Epithelial cell of esophagus (primary cell): ENCODE measurements at regions not wholly inside any gene's neighbourhood (a gene's known extent, or its start where the extent isn't known, plus 50 kb on each side); places are given as distances from the start of the nearest gene placed in this dataset.

ENCODE experiments used
- DNase-seq: peaks from one replicate; pipeline ENCODE4 v3.0.0; 2010; ENCODE audit warnings: low read depth
- H3K4me3 ChIP-seq: 2 replicates; pipeline ENCODE4 v1.5.1; 2011; ENCODE audit warnings: mild to moderate bottlenecking, low read length, control low read depth
- CTCF ChIP-seq: IDR thresholded peaks from 2 replicates; pipeline ENCODE4 v1.5.1; 2011; ENCODE audit warnings: low read depth, mild to moderate bottlenecking, low read length, control low read depth, inconsistent platforms; ENCODE audit not compliant: insufficient read depth; ENCODE audit errors: missing control alignments

- no peak for DNase-seq
- no peak for TF ChIP-seq CTCF
- no peak overlapping the region for H3K4me3 ChIP-seq
These were observed 885.3 kb downstream of the SI start for GRCh38 chr3:164192974-164193373.

GRCh38 chr3:164190566-164190965 is 887.7 kb downstream of the SI start:
- H3K4me3 ChIP-seq, result no peak overlapping the region
- TF ChIP-seq CTCF, result no peak
- no peak for DNase-seq

GRCh38 chr3:164186095-164186494 is 892.2 kb downstream of the SI start:
- H3K4me3 ChIP-seq, result no peak overlapping the region
- no peak for DNase-seq
- no peak for TF ChIP-seq CTCF

GRCh38 chr3:164179110-164179774 is 899.1 kb downstream of the SI start:
- TF ChIP-seq CTCF, result no peak
- no peak for DNase-seq
- H3K4me3 ChIP-seq, result no peak overlapping the region

GRCh38 chr3:164174059-164174458 is 904.2 kb downstream of the SI start:
- DNase-seq, result no peak
- TF ChIP-seq CTCF, result no peak
- H3K4me3 ChIP-seq, result no peak overlapping the region

GRCh38 chr3:164155400-164155799 is 922.9 kb downstream of the SI start:
- no peak overlapping the region for H3K4me3 ChIP-seq
- no peak for TF ChIP-seq CTCF
- DNase-seq, result peak; percentile 4

- no peak for TF ChIP-seq CTCF
- H3K4me3 ChIP-seq, result no peak overlapping the region
These were observed 933.5 kb downstream of the SI start for GRCh38 chr3:164144824-164145223.

More at GRCh38 chr3:164144824-164145223, 933.5 kb downstream of the SI start:
- no peak for DNase-seq
